ENCODE measurements at regions not wholly inside any gene's neighbourhood (a gene's known extent, or its start where the extent isn't known, plus 50 kb on each side); places are given as distances from the start of the nearest gene placed in this dataset.

GRCh38 chr2:19457809-19458208 lies 99.4 kb upstream of the OSR1 start:
- DNase-seq (ENCODE audit: extremely low read depth, insufficient read length), result no peak
- no peak for TF ChIP-seq CTCF (IDR thresholded peaks at IDR 0.05; ENCODE audit: insufficient read depth, low read length, poor library complexity, severe bottlenecking)
- H3K4me3 ChIP-seq (replicated peaks; ENCODE audit: low read depth, low read length), result no peak overlapping the region
- H3K27me3 ChIP-seq (replicated peaks; ENCODE audit: control insufficient read depth, insufficient read depth, low read length), result no peaks in the 10 kb centered on the region
- no peaks in the 10 kb centered on the region for H3K36me3 ChIP-seq (ENCODE audit: control insufficient read depth, insufficient read depth, low read length)

GRCh38 chr2:19456705-19457309 lies 98.4 kb upstream of the OSR1 start:
- H3K4me3 ChIP-seq (replicated peaks; ENCODE audit: low read depth, low read length), result no peak overlapping the region
- no peaks in the 10 kb centered on the region for H3K27me3 ChIP-seq (replicated peaks; ENCODE audit: control insufficient read depth, insufficient read depth, low read length)
- TF ChIP-seq CTCF (IDR thresholded peaks at IDR 0.05; ENCODE audit: insufficient read depth, low read length, poor library complexity, severe bottlenecking), result no peak
- no peak for DNase-seq (ENCODE audit: extremely low read depth, insufficient read length)
- no peaks in the 10 kb centered on the region for H3K36me3 ChIP-seq (ENCODE audit: control insufficient read depth, insufficient read depth, low read length)

GRCh38 chr2:19454125-19454524 lies 95.7 kb upstream of the OSR1 start:
- H3K27me3 ChIP-seq (replicated peaks; ENCODE audit: control insufficient read depth, insufficient read depth, low read length), result no peaks in the 10 kb centered on the region
- no peak overlapping the region for H3K4me3 ChIP-seq (replicated peaks; ENCODE audit: low read depth, low read length)
- no peak for DNase-seq (ENCODE audit: extremely low read depth, insufficient read length)

GRCh38 chr2:19442731-19443130 lies 84.3 kb upstream of the OSR1 start:
- no peaks in the 10 kb centered on the region; the same call in 1 of the 2 replicates for H3K27me3 ChIP-seq (replicated peaks; ENCODE audit: control insufficient read depth, insufficient read depth, low read length)
- no peak overlapping the region for H3K4me3 ChIP-seq (replicated peaks; ENCODE audit: low read depth, low read length)
- H3K36me3 ChIP-seq (ENCODE audit: control insufficient read depth, insufficient read depth, low read length), result no peaks in the 10 kb centered on the region
- TF ChIP-seq CTCF (IDR thresholded peaks at IDR 0.05; ENCODE audit: insufficient read depth, low read length, poor library complexity, severe bottlenecking), result no peak
- DNase-seq (ENCODE audit: extremely low read depth, insufficient read length), result no peak

More at GRCh38 chr2:19454125-19454524, 95.7 kb upstream of the OSR1 start:
- H3K36me3 ChIP-seq (ENCODE audit: control insufficient read depth, insufficient read depth, low read length), result no peaks in the 10 kb centered on the region
- no peak for TF ChIP-seq CTCF (IDR thresholded peaks at IDR 0.05; ENCODE audit: insufficient read depth, low read length, poor library complexity, severe bottlenecking)

GRCh38 chr2:19439081-19439480 lies 80.7 kb upstream of the OSR1 start:
- Histone ChIP-seq H3K36me3 (ENCODE audit: control insufficient read depth, insufficient read depth, low read length) (no peaks in the 10 kb centered on the region), H3K4me3 (replicated peaks; ENCODE audit: low read depth, low read length) (no peak overlapping the region), H3K27me3 (replicated peaks; ENCODE audit: control insufficient read depth, insufficient read depth, low read length) (no peaks in the 10 kb centered on the region)
- DNase-seq (ENCODE audit: extremely low read depth, insufficient read length), result no peak
- no peak for TF ChIP-seq CTCF (IDR thresholded peaks at IDR 0.05; ENCODE audit: insufficient read depth, low read length, poor library complexity, severe bottlenecking)

GRCh38 chr2:19435815-19436214 lies 77.4 kb upstream of the OSR1 start:
- H3K4me3 ChIP-seq (replicated peaks; ENCODE audit: low read depth, low read length), result no peak overlapping the region
- no peaks in the 10 kb centered on the region for H3K36me3 ChIP-seq (ENCODE audit: control insufficient read depth, insufficient read depth, low read length)
- DNase-seq (ENCODE audit: extremely low read depth, insufficient read length), result no peak
- no peaks in the 10 kb centered on the region for H3K27me3 ChIP-seq (replicated peaks; ENCODE audit: control insufficient read depth, insufficient read depth, low read length)
- TF ChIP-seq CTCF (IDR thresholded peaks at IDR 0.05; ENCODE audit: insufficient read depth, low read length, poor library complexity, severe bottlenecking), result no peak
